Dendritic cell treated with granulocyte-macrophage colony-stimulating factor and Interleukin-4, amounts not matched to agents 40 ng/mL and 50 ng/mL, for 4 days (primary cell): ENCODE measurements at regions not wholly inside any gene's neighbourhood (a gene's known extent, or its start where the extent isn't known, plus 50 kb on each side); places are given as distances from the start of the nearest gene placed in this dataset.

Experiments used
- H3K27ac Mint-ChIP-seq: one replicate; pipeline ENCODE4 v1.8.0; 2022; ENCODE audit warnings: mild to moderate bottlenecking, mixed read lengths
- H3K27me3 Mint-ChIP-seq: one replicate; pipeline ENCODE4 v1.8.0; 2022; ENCODE audit warnings: mild to moderate bottlenecking, mixed read lengths
- H3K36me3 Mint-ChIP-seq: one replicate; pipeline ENCODE4 v1.8.0; 2022; ENCODE audit warnings: low read depth, mixed read lengths
- H3K4me1 Mint-ChIP-seq: one replicate; pipeline ENCODE4 v1.8.0; 2022; ENCODE audit warnings: low read depth, mixed read lengths
- H3K4me3 Mint-ChIP-seq: one replicate; pipeline ENCODE4 v1.8.0; 2022; ENCODE audit warnings: mild to moderate bottlenecking, moderate library complexity, mixed read lengths
- H3K9me3 Mint-ChIP-seq: one replicate; pipeline ENCODE4 v1.8.0; 2022; ENCODE audit warnings: mixed read lengths
- intact Hi-C: fragments of 100-400 bp; cut with micrococcal nuclease; formaldehyde crosslinking; loops from one replicate; pipeline ENCODE4 v1.15.0; 2022

- Mint-ChIP-seq H3K4me3 (no peak overlapping the region), H3K36me3 (no peaks in the 10 kb centered on the region), H3K27me3 (no peaks in the 10 kb centered on the region), H3K27ac (no peak overlapping the region), H3K4me1 (no peaks in the 10 kb centered on the region), H3K9me3 (no peaks in the 10 kb centered on the region)
- intact Hi-C loops, result no loop called here
Observed at GRCh38 chr7:121587435-121587834, 191.3 kb upstream of the FAM3C start.

- H3K27ac Mint-ChIP-seq, result no peak overlapping the region
- no peaks in the 10 kb centered on the region for H3K4me1 Mint-ChIP-seq
- no peak overlapping the region for H3K4me3 Mint-ChIP-seq
Observed at GRCh38 chr7:121582258-121582657, 186.2 kb upstream of the FAM3C start.

GRCh38 chr7:121579639-121580038, 183.5 kb upstream of the FAM3C start:
- H3K9me3 Mint-ChIP-seq, result no peaks in the 10 kb centered on the region
- no peaks in the 10 kb centered on the region for H3K36me3 Mint-ChIP-seq
- intact Hi-C loops, result no loop called here
- H3K27ac Mint-ChIP-seq, result no peak overlapping the region
- no peaks in the 10 kb centered on the region for H3K4me1 Mint-ChIP-seq
- H3K27me3 Mint-ChIP-seq, result no peaks in the 10 kb centered on the region
- H3K4me3 Mint-ChIP-seq, result no peak overlapping the region

More at GRCh38 chr7:121582258-121582657, 186.2 kb upstream of the FAM3C start:
- Mint-ChIP-seq H3K36me3 (no peaks in the 10 kb centered on the region), H3K27me3 (no peaks in the 10 kb centered on the region), H3K9me3 (no peaks in the 10 kb centered on the region)
- intact Hi-C loops, result no loop called here

- intact Hi-C loops, result no loop called here
- H3K27ac Mint-ChIP-seq, result no peak overlapping the region
- no peak overlapping the region for H3K4me3 Mint-ChIP-seq
- no peaks in the 10 kb centered on the region for H3K4me1 Mint-ChIP-seq
- no peaks in the 10 kb centered on the region for H3K36me3 Mint-ChIP-seq
- H3K27me3 Mint-ChIP-seq, result no peaks in the 10 kb centered on the region
- H3K9me3 Mint-ChIP-seq, result no peaks in the 10 kb centered on the region
Observed at GRCh38 chr7:121578669-121579068, 182.6 kb upstream of the FAM3C start.

- H3K9me3 Mint-ChIP-seq, result no peaks in the 10 kb centered on the region
Observed at GRCh38 chr7:121576148-121576917, 180.2 kb upstream of the FAM3C start.

GRCh38 chr7:121575194-121575765, 179.2 kb upstream of the FAM3C start:
- H3K4me3 Mint-ChIP-seq, result no peak overlapping the region
- H3K27ac Mint-ChIP-seq, result no peak overlapping the region
- no peaks in the 10 kb centered on the region for H3K4me1 Mint-ChIP-seq
- no peaks in the 10 kb centered on the region for H3K9me3 Mint-ChIP-seq
- intact Hi-C loops, result no loop called here
- H3K27me3 Mint-ChIP-seq, result no peaks in the 10 kb centered on the region
- no peaks in the 10 kb centered on the region for H3K36me3 Mint-ChIP-seq

More at GRCh38 chr7:121576148-121576917, 180.2 kb upstream of the FAM3C start:
- no peaks in the 10 kb centered on the region for H3K4me1 Mint-ChIP-seq
- H3K27ac Mint-ChIP-seq, result no peak overlapping the region
- H3K27me3 Mint-ChIP-seq, result no peaks in the 10 kb centered on the region
- no peaks in the 10 kb centered on the region for H3K36me3 Mint-ChIP-seq
- intact Hi-C loops, result no loop called here
- H3K4me3 Mint-ChIP-seq, result no peak overlapping the region

- Mint-ChIP-seq H3K27me3 (no peaks in the 10 kb centered on the region), H3K36me3 (no peaks in the 10 kb centered on the region), H3K4me1 (no peaks in the 10 kb centered on the region), H3K4me3 (no peak overlapping the region), H3K9me3 (no peaks in the 10 kb centered on the region), H3K27ac (no peak overlapping the region)
- intact Hi-C loops, result no loop called here
Observed at GRCh38 chr7:121574109-121574508, 178.0 kb upstream of the FAM3C start.

- intact Hi-C loops, result no loop called here
Observed at GRCh38 chr7:121572615-121573014, 176.5 kb upstream of the FAM3C start.

GRCh38 chr7:121570365-121570764, 174.3 kb upstream of the FAM3C start:
- no peaks in the 10 kb centered on the region for H3K27me3 Mint-ChIP-seq
- H3K4me3 Mint-ChIP-seq, result no peak overlapping the region
- intact Hi-C loops, result no loop called here
- no peaks in the 10 kb centered on the region for H3K9me3 Mint-ChIP-seq
- H3K4me1 Mint-ChIP-seq, result no peaks in the 10 kb centered on the region
- no peaks in the 10 kb centered on the region for H3K36me3 Mint-ChIP-seq
- no peak overlapping the region for H3K27ac Mint-ChIP-seq

More at GRCh38 chr7:121572615-121573014, 176.5 kb upstream of the FAM3C start:
- no peaks in the 10 kb centered on the region for H3K27me3 Mint-ChIP-seq
- H3K27ac Mint-ChIP-seq, result no peak overlapping the region
- H3K4me3 Mint-ChIP-seq, result no peak overlapping the region
- H3K9me3 Mint-ChIP-seq, result no peaks in the 10 kb centered on the region
- H3K36me3 Mint-ChIP-seq, result no peaks in the 10 kb centered on the region
- H3K4me1 Mint-ChIP-seq, result no peaks in the 10 kb centered on the region

- H3K9me3 Mint-ChIP-seq, result no peaks in the 10 kb centered on the region
- H3K27ac Mint-ChIP-seq, result no peak overlapping the region
- H3K4me1 Mint-ChIP-seq, result no peaks in the 10 kb centered on the region
- H3K27me3 Mint-ChIP-seq, result no peaks in the 10 kb centered on the region
- no peaks in the 10 kb centered on the region for H3K36me3 Mint-ChIP-seq
- no peak overlapping the region for H3K4me3 Mint-ChIP-seq
- intact Hi-C loops, result no loop called here
Observed at GRCh38 chr7:121563177-121563576, 167.1 kb upstream of the FAM3C start.

- Mint-ChIP-seq H3K27me3 (no peaks in the 10 kb centered on the region), H3K4me3 (no peak overlapping the region), H3K27ac (no peak overlapping the region), H3K9me3 (no peaks in the 10 kb centered on the region), H3K4me1 (no peaks in the 10 kb centered on the region), H3K36me3 (no peaks in the 10 kb centered on the region)
- intact Hi-C loops, result no loop called here
Observed at GRCh38 chr7:121562259-121562658, 166.2 kb upstream of the FAM3C start.

- Mint-ChIP-seq H3K27ac (no peak overlapping the region), H3K4me1 (no peaks in the 10 kb centered on the region), H3K36me3 (no peaks in the 10 kb centered on the region), H3K27me3 (no peaks in the 10 kb centered on the region), H3K9me3 (no peaks in the 10 kb centered on the region), H3K4me3 (no peak overlapping the region)
- intact Hi-C loops, result no loop called here
Observed at GRCh38 chr7:121561717-121562116, 165.6 kb upstream of the FAM3C start.

GRCh38 chr7:121560267-121560990, 164.3 kb upstream of the FAM3C start:
- no peaks in the 10 kb centered on the region for H3K4me1 Mint-ChIP-seq
- intact Hi-C loops, result no loop called here
- no peaks in the 10 kb centered on the region for H3K36me3 Mint-ChIP-seq
- no peaks in the 10 kb centered on the region for H3K9me3 Mint-ChIP-seq
- no peak overlapping the region for H3K4me3 Mint-ChIP-seq
- H3K27me3 Mint-ChIP-seq, result no peaks in the 10 kb centered on the region
- no peak overlapping the region for H3K27ac Mint-ChIP-seq

GRCh38 chr7:121558288-121558687, 162.2 kb upstream of the FAM3C start:
- Mint-ChIP-seq H3K36me3 (no peaks in the 10 kb centered on the region), H3K9me3 (no peaks in the 10 kb centered on the region), H3K27me3 (no peaks in the 10 kb centered on the region), H3K4me1 (no peaks in the 10 kb centered on the region), H3K27ac (no peak overlapping the region), H3K4me3 (no peak overlapping the region)
- intact Hi-C loops, result no loop called here
